ENCODE measurements at regions not wholly inside any gene's neighbourhood (a gene's known extent, or its start where the extent isn't known, plus 50 kb on each side); places are given as distances from the start of the nearest gene placed in this dataset.

DNA sequence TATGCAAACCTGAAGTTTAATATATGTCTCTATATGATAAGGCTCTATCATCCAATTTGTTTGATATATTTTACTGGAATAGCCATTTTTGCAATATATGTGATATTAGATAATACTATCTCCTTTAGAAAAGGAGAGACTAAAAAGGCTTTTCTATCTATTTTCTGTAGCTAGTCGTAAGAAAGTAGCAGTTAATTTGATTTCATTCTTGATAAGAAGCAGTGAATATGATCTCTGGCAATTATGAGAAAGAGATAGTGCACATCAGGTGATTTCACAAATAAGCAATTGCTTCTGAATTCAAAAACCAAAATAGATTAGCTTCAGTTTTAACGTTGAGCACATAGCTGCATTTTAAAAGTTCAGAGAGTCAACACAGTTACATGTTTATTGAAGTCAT is 1318.4 kb downstream of the CDH8 start:
- Histone ChIP-seq H3K4me1 (ENCODE audit: control insufficient read depth in 3 of 3, insufficient read depth in 3 of 3, low read length in 3 of 3) (no peaks in the 10 kb centered on the region), H3K9ac (ENCODE audit: low read depth in 1 of 3, low read length in 3 of 3) (no peak overlapping the region), H3K4me3 (ENCODE audit: low read length in 3 of 3) (no peak overlapping the region), H3K9me3 (ENCODE audit: control insufficient read depth in 3 of 3, low read length in 3 of 3) (peaks cover 0 to 4% (median 2%) of the 10 kb centered on the region in 3 donors), H3K27me3 (ENCODE audit: control insufficient read depth in 3 of 3, insufficient read depth in 3 of 3, low read length in 3 of 3) (no peaks in the 10 kb centered on the region), H3K27ac (ENCODE audit: low read depth, low read length) (no peak overlapping the region), H3K36me3 (ENCODE audit: control insufficient read depth in 3 of 3, insufficient read depth in 3 of 3, low read length in 3 of 3) (no peaks in the 10 kb centered on the region)

- no peaks in the 10 kb centered on the region for H3K27me3 ChIP-seq (ENCODE audit: control insufficient read depth in 3 of 3, insufficient read depth in 3 of 3, low read length in 3 of 3)
- no peak overlapping the region for H3K9ac ChIP-seq (ENCODE audit: low read depth in 1 of 3, low read length in 3 of 3)
- peaks cover 0 to 2% (median 0%) of the 10 kb centered on the region in 3 donors for H3K9me3 ChIP-seq (ENCODE audit: control insufficient read depth in 3 of 3, low read length in 3 of 3)
- no peaks in the 10 kb centered on the region for H3K4me1 ChIP-seq (ENCODE audit: control insufficient read depth in 3 of 3, insufficient read depth in 3 of 3, low read length in 3 of 3)
- H3K36me3 ChIP-seq (ENCODE audit: control insufficient read depth in 3 of 3, insufficient read depth in 3 of 3, low read length in 3 of 3): no peaks in the 10 kb centered on the region
- no peak overlapping the region for H3K27ac ChIP-seq (ENCODE audit: low read depth, low read length)
- no peak overlapping the region for H3K4me3 ChIP-seq (ENCODE audit: low read length in 3 of 3)
Observed at GRCh38 chr16:60712144-60712543, 1324.1 kb downstream of the CDH8 start.

- no peaks in the 10 kb centered on the region for H3K36me3 ChIP-seq (ENCODE audit: control insufficient read depth in 3 of 3, insufficient read depth in 3 of 3, low read length in 3 of 3)
- no peaks in the 10 kb centered on the region for H3K27me3 ChIP-seq (ENCODE audit: control insufficient read depth in 3 of 3, insufficient read depth in 3 of 3, low read length in 3 of 3)
- no peaks in the 10 kb centered on the region for H3K9me3 ChIP-seq (ENCODE audit: control insufficient read depth in 3 of 3, low read length in 3 of 3)
- H3K27ac ChIP-seq (ENCODE audit: low read depth, low read length): no peak overlapping the region
- H3K4me3 ChIP-seq (ENCODE audit: low read length in 3 of 3): no peak overlapping the region
- no peak overlapping the region for H3K9ac ChIP-seq (ENCODE audit: low read depth in 1 of 3, low read length in 3 of 3)
- no peaks in the 10 kb centered on the region for H3K4me1 ChIP-seq (ENCODE audit: control insufficient read depth in 3 of 3, insufficient read depth in 3 of 3, low read length in 3 of 3)
Observed at GRCh38 chr16:60704726-60705125, 1331.5 kb downstream of the CDH8 start.

DNA sequence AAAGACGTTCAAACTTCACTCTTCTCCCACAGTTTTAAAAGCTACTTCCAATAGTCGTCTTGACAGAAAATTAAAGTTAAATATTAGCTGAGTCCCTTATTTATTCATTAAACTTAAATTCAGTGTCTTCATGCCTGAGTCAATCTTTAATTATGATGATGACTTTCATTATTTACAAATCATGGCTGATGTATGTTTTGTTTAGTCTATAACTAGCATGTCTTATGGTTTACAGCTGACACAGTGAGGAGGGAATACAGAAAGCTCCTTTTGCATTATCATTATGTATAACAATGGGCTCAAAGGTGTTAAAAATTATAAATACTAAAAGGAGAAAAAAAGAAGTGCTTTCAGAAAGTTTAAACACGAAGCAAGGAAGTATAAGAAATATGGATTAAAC is 1333.1 kb downstream of the CDH8 start:
- Histone ChIP-seq H3K27me3 (ENCODE audit: control insufficient read depth in 3 of 3, insufficient read depth in 3 of 3, low read length in 3 of 3) (no peaks in the 10 kb centered on the region), H3K9me3 (ENCODE audit: control insufficient read depth in 3 of 3, low read length in 3 of 3) (no peaks in the 10 kb centered on the region), H3K4me3 (ENCODE audit: low read length in 3 of 3) (no peak overlapping the region), H3K9ac (ENCODE audit: low read depth in 1 of 3, low read length in 3 of 3) (no peak overlapping the region), H3K36me3 (ENCODE audit: control insufficient read depth in 3 of 3, insufficient read depth in 3 of 3, low read length in 3 of 3) (no peaks in the 10 kb centered on the region), H3K4me1 (ENCODE audit: control insufficient read depth in 3 of 3, insufficient read depth in 3 of 3, low read length in 3 of 3) (no peaks in the 10 kb centered on the region), H3K27ac (ENCODE audit: low read depth, low read length) (no peak overlapping the region)

- no peaks in the 10 kb centered on the region for H3K4me1 ChIP-seq (ENCODE audit: control insufficient read depth in 3 of 3, insufficient read depth in 3 of 3, low read length in 3 of 3)
- no peaks in the 10 kb centered on the region for H3K9me3 ChIP-seq (ENCODE audit: control insufficient read depth in 3 of 3, low read length in 3 of 3)
- H3K4me3 ChIP-seq (ENCODE audit: low read length in 3 of 3): no peak overlapping the region
- H3K36me3 ChIP-seq (ENCODE audit: control insufficient read depth in 3 of 3, insufficient read depth in 3 of 3, low read length in 3 of 3): no peaks in the 10 kb centered on the region
- H3K9ac ChIP-seq (ENCODE audit: low read depth in 1 of 3, low read length in 3 of 3): no peak overlapping the region
- no peaks in the 10 kb centered on the region for H3K27me3 ChIP-seq (ENCODE audit: control insufficient read depth in 3 of 3, insufficient read depth in 3 of 3, low read length in 3 of 3)
- H3K27ac ChIP-seq (ENCODE audit: low read depth, low read length): no peak overlapping the region
Observed at GRCh38 chr16:60686824-60687223, 1349.4 kb downstream of the CDH8 start.

DNA sequence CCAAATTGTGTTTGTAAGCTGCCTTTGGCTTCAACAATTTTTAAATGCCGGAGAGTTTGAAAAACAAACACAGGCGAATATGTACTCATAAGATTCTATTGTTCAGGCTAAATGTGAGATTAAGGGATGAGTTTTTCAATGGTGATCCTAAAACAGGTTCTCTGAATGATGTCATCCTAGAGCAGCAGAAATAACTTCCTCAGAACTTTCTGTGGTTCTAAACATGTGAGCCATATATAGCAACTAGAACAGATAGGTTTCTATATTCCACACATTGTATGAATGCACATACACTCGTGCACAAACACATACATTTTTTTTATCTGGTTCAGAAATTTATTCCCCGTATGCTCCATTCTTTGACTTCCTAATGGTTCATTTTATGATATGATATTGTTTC is 1352.2 kb downstream of the CDH8 start:
- Histone ChIP-seq H3K9me3 (ENCODE audit: control insufficient read depth in 3 of 3, low read length in 3 of 3) (no peaks in the 10 kb centered on the region), H3K36me3 (ENCODE audit: control insufficient read depth in 3 of 3, insufficient read depth in 3 of 3, low read length in 3 of 3) (no peaks in the 10 kb centered on the region), H3K27me3 (ENCODE audit: control insufficient read depth in 3 of 3, insufficient read depth in 3 of 3, low read length in 3 of 3) (no peaks in the 10 kb centered on the region), H3K27ac (ENCODE audit: low read depth, low read length) (no peak overlapping the region), H3K4me3 (ENCODE audit: low read length in 3 of 3) (no peak overlapping the region), H3K9ac (ENCODE audit: low read depth in 1 of 3, low read length in 3 of 3) (no peak overlapping the region), H3K4me1 (ENCODE audit: control insufficient read depth in 3 of 3, insufficient read depth in 3 of 3, low read length in 3 of 3) (no peaks in the 10 kb centered on the region)

GRCh38 chr16:60682219-60682618 is 1354.0 kb downstream of the CDH8 start:
- Histone ChIP-seq H3K9me3 (ENCODE audit: control insufficient read depth in 3 of 3, low read length in 3 of 3) (no peaks in the 10 kb centered on the region), H3K36me3 (ENCODE audit: control insufficient read depth in 3 of 3, insufficient read depth in 3 of 3, low read length in 3 of 3) (no peaks in the 10 kb centered on the region), H3K27ac (ENCODE audit: low read depth, low read length) (no peak overlapping the region), H3K4me1 (ENCODE audit: control insufficient read depth in 3 of 3, insufficient read depth in 3 of 3, low read length in 3 of 3) (no peaks in the 10 kb centered on the region), H3K27me3 (ENCODE audit: control insufficient read depth in 3 of 3, insufficient read depth in 3 of 3, low read length in 3 of 3) (no peaks in the 10 kb centered on the region), H3K9ac (ENCODE audit: low read depth in 1 of 3, low read length in 3 of 3) (no peak overlapping the region), H3K4me3 (ENCODE audit: low read length in 3 of 3) (no peak overlapping the region)

DNA sequence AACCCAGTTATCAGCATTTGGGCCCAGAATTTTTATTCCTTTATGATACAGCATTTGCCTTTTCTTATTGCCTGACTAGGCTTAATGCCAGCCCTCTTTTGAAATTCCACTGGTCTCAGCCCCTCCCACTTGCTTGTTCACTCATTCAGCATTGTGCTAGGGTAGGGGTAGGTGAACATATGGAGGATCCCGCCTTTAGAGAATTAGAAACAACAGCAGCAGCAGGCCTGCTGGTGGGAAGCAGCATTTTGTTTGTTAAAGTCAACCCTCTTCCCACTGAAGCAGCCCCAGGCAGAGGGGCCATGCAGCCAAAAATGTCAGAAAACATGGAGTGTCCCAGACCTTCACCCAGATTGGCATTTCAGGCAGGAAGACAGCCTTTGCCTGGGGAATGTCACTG is 1355.2 kb downstream of the CDH8 start:
- no peak overlapping the region for H3K27ac ChIP-seq (ENCODE audit: low read depth, low read length)
- H3K27me3 ChIP-seq (ENCODE audit: control insufficient read depth in 3 of 3, insufficient read depth in 3 of 3, low read length in 3 of 3): no peaks in the 10 kb centered on the region
- H3K4me3 ChIP-seq (ENCODE audit: low read length in 3 of 3): no peak overlapping the region
- H3K9ac ChIP-seq (ENCODE audit: low read depth in 1 of 3, low read length in 3 of 3): no peak overlapping the region
- H3K36me3 ChIP-seq (ENCODE audit: control insufficient read depth in 3 of 3, insufficient read depth in 3 of 3, low read length in 3 of 3): no peaks in the 10 kb centered on the region
- H3K9me3 ChIP-seq (ENCODE audit: control insufficient read depth in 3 of 3, low read length in 3 of 3): no peaks in the 10 kb centered on the region
- no peaks in the 10 kb centered on the region for H3K4me1 ChIP-seq (ENCODE audit: control insufficient read depth in 3 of 3, insufficient read depth in 3 of 3, low read length in 3 of 3)

DNA sequence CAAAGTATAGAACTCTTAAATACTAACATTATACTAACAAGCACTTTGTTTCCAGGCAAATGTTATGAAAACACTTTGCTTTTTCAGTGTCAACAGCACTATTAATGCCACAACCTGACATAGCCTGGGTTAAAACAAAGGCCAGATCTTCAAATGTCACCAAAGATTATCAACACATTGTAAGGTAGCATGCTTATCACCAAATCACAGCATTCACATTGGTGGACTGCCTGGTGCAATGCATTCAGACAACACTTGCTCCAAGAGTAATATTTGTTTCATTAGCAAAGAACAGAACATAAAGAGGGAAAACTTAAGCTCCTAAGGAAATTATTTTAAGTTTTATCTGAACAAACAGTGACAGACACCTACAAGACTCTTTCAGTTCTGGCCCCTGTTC is 1361.2 kb downstream of the CDH8 start:
- H3K27ac ChIP-seq (ENCODE audit: low read depth, low read length): no peak overlapping the region
- H3K36me3 ChIP-seq (ENCODE audit: control insufficient read depth in 3 of 3, insufficient read depth in 3 of 3, low read length in 3 of 3): no peaks in the 10 kb centered on the region
- no peaks in the 10 kb centered on the region for H3K9me3 ChIP-seq (ENCODE audit: control insufficient read depth in 3 of 3, low read length in 3 of 3)
- no peak overlapping the region for H3K4me3 ChIP-seq (ENCODE audit: low read length in 3 of 3)
- H3K4me1 ChIP-seq (ENCODE audit: control insufficient read depth in 3 of 3, insufficient read depth in 3 of 3, low read length in 3 of 3): no peaks in the 10 kb centered on the region
- H3K9ac ChIP-seq (ENCODE audit: low read depth in 1 of 3, low read length in 3 of 3): no peak overlapping the region
- H3K27me3 ChIP-seq (ENCODE audit: control insufficient read depth in 3 of 3, insufficient read depth in 3 of 3, low read length in 3 of 3): no peaks in the 10 kb centered on the region

- no peak overlapping the region for H3K27ac ChIP-seq (ENCODE audit: low read depth, low read length)
- no peak overlapping the region for H3K4me3 ChIP-seq (ENCODE audit: low read length in 3 of 3)
- no peaks in the 10 kb centered on the region for H3K27me3 ChIP-seq (ENCODE audit: control insufficient read depth in 3 of 3, insufficient read depth in 3 of 3, low read length in 3 of 3)
- no peaks in the 10 kb centered on the region for H3K36me3 ChIP-seq (ENCODE audit: control insufficient read depth in 3 of 3, insufficient read depth in 3 of 3, low read length in 3 of 3)
- H3K9me3 ChIP-seq (ENCODE audit: control insufficient read depth in 3 of 3, low read length in 3 of 3): no peaks in the 10 kb centered on the region
- no peaks in the 10 kb centered on the region for H3K4me1 ChIP-seq (ENCODE audit: control insufficient read depth in 3 of 3, insufficient read depth in 3 of 3, low read length in 3 of 3)
- H3K9ac ChIP-seq (ENCODE audit: low read depth in 1 of 3, low read length in 3 of 3): no peak overlapping the region
Observed at GRCh38 chr16:60674241-60674640, 1362.0 kb downstream of the CDH8 start.
